Testis (tissue), 2 donors: ENCODE measurements at regions not wholly inside any gene's neighbourhood (a gene's known extent, or its start where the extent isn't known, plus 50 kb on each side); places are given as distances from the start of the nearest gene placed in this dataset.

Experiments used
- DNase-seq: peaks from one replicate; pipeline ENCODE4 v3.0.0-alpha.2; 2019
- H3K27ac ChIP-seq, 2 donors: fragments of 200-600 bp; sonication (generic); one replicate each; pipeline ENCODE4 v1.5.1; 2019
- H3K27me3 ChIP-seq: fragments of 200-600 bp; sonication (generic); one replicate; pipeline ENCODE4 v1.5.1; 2019
- H3K36me3 ChIP-seq: fragments of 200-600 bp; sonication (generic); one replicate; pipeline ENCODE4 v1.5.1; 2017; ENCODE audit warnings: low read depth; ENCODE audit errors: missing control alignments
- H3K4me1 ChIP-seq: fragments of 200-600 bp; sonication (generic); one replicate; pipeline ENCODE4 v1.5.1; 2019
- H3K4me3 ChIP-seq, 2 donors: fragments of 200-600 bp; sonication (generic); one replicate each; pipeline ENCODE4 v1.5.1; 2017 to 2019
- H3K9me3 ChIP-seq: fragments of 200-600 bp; sonication (generic); one replicate; pipeline ENCODE4 v1.5.1; 2017
- POLR2A ChIP-seq: fragments of 450-650 bp; IDR thresholded peaks from one replicate; pipeline ENCODE4 v1.6.1; 2017; ENCODE audit warnings: antibody characterized with exemption, mild to moderate bottlenecking, moderate library complexity
- WGBS, 2 donors: methylation state at CpG; one replicate each; pipeline ENCODE4 v1.1.5; 2018; 5-methylcytosine and 5-hydroxymethylcytosine counted together
- intact Hi-C: fragments of 100-400 bp; cut with DNase I; formaldehyde crosslinking; loops from one replicate; pipeline ENCODE4 v1.15.1; 2023; ENCODE audit warnings: low total_unique reads
- TF ChIP-seq, protein P1 (sequence below), 3 experiments: fragments of 450-650 bp in 2 of 3; fragments of 200-600 bp in 1 of 3; sonication (generic) in 1 of 3; IDR thresholded peaks; one replicate each; pipeline ENCODE4 v1.5.1; 2016 to 2019; ENCODE audit warnings: antibody characterized with exemption in 3 of 3, mild to moderate bottlenecking in 2 of 3, moderate library complexity in 1 of 3

DNA sequence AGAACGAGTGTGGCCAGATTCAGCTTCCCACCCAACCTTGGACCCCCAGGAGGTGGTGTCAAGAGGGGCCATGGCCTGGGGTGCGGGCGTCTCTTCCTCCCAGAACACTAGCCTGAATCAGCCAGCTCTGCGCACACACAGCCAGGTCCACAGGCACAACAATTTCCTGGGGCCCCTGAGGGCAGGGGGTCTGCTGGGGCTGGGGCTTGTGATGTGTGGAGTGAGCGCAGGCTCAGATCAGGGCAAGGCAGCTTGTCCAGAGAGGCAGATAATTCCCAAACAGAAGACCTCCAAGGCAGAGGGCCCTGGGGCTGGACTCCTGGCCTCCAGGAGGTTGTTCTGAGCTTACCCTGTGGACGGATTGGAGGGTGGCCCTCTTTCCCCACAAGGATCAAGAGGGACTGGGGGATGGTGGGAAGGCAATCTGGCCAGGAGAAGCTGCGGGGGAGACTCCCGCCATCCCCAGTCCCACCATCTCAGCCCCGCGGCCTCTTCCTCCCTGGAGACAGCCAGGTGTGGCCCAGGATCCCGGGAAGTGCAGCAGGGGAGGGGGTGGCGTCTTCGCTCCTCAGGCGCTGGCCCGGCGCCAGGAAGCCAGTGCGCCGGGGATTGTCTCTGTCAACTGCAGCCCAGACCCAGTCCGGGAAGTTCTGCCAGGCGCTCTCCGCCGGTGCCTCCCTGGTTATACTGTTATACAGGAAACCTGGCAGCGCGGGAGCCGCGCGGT, 52.0 kb upstream of the AMZ2 start:
- Histone ChIP-seq H3K4me3 (peak overlapping the region in 1 of 2 donors; percentile 41), H3K27ac (no peak overlapping the region), H3K4me1 (peaks cover 38% of the 10 kb centered on the region), H3K9me3 (no peaks in the 10 kb centered on the region), H3K27me3 (no peaks in the 10 kb centered on the region), H3K36me3 (no peaks in the 10 kb centered on the region)
- DNase-seq = no peak
- intact Hi-C loops = no loop called here
- TF ChIP-seq POLR2A = no peak
- TF ChIP-seq, protein P1, sequence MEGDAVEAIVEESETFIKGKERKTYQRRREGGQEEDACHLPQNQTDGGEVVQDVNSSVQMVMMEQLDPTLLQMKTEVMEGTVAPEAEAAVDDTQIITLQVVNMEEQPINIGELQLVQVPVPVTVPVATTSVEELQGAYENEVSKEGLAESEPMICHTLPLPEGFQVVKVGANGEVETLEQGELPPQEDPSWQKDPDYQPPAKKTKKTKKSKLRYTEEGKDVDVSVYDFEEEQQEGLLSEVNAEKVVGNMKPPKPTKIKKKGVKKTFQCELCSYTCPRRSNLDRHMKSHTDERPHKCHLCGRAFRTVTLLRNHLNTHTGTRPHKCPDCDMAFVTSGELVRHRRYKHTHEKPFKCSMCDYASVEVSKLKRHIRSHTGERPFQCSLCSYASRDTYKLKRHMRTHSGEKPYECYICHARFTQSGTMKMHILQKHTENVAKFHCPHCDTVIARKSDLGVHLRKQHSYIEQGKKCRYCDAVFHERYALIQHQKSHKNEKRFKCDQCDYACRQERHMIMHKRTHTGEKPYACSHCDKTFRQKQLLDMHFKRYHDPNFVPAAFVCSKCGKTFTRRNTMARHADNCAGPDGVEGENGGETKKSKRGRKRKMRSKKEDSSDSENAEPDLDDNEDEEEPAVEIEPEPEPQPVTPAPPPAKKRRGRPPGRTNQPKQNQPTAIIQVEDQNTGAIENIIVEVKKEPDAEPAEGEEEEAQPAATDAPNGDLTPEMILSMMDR (IDR thresholded peaks at IDR 0.05) = no peak
- 16 to 30% methylated on average over 6 to 27 of the region's 27 CpGs for WGBS, 2 donors

DNA sequence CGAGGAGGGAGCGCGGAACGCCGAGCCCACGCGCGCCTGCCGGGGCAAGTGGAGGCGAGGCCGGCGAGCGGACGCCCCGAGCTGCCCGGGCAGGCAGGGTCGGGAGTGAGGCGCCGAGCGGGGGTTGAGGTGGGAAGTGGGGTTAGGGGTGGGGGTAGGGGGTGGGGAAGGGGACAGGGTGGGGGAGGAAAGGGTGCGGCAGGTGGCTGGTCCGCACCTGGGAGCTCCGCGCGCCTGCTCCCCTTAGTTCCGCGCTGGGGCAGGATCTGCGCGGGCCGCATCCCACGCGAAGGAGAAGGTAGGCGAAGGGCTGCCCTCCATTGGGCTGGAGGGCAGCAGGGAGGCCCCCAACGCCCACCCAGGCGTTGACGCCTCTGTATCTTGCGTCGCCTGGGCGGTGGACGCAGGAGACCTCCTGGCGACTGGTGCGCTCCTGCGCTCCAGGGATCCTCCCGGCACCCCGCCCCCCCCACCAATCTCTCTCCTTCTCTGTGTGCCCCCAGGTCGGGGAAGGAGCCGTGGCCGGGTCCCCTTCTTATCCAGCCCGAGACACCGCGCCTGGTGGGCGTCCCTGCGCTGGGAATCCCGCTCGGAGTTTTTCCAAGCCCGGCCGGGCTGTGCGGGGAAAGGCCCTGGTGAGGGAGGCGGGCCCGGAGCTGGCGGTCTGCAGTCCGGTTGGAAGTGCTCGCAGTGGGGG, 51.3 kb upstream of the AMZ2 start:
- Histone ChIP-seq H3K9me3 (no peaks in the 10 kb centered on the region), H3K27me3 (no peaks in the 10 kb centered on the region), H3K27ac (no peak overlapping the region), H3K36me3 (no peaks in the 10 kb centered on the region), H3K4me3 (peak overlapping the region; percentile 21 to 41), H3K4me1 (peaks cover 40% of the 10 kb centered on the region)
- DNase-seq = no peak
- intact Hi-C loops = no loop called here
- TF ChIP-seq, protein P1 (IDR thresholded peaks at IDR 0.05) = no peak
- no peak for TF ChIP-seq POLR2A
- WGBS, 2 donors = 1% methylated on average over 56 of the region's 63 CpGs; no CpG with 5 or more reads in 1 of the 2 donors

DNA sequence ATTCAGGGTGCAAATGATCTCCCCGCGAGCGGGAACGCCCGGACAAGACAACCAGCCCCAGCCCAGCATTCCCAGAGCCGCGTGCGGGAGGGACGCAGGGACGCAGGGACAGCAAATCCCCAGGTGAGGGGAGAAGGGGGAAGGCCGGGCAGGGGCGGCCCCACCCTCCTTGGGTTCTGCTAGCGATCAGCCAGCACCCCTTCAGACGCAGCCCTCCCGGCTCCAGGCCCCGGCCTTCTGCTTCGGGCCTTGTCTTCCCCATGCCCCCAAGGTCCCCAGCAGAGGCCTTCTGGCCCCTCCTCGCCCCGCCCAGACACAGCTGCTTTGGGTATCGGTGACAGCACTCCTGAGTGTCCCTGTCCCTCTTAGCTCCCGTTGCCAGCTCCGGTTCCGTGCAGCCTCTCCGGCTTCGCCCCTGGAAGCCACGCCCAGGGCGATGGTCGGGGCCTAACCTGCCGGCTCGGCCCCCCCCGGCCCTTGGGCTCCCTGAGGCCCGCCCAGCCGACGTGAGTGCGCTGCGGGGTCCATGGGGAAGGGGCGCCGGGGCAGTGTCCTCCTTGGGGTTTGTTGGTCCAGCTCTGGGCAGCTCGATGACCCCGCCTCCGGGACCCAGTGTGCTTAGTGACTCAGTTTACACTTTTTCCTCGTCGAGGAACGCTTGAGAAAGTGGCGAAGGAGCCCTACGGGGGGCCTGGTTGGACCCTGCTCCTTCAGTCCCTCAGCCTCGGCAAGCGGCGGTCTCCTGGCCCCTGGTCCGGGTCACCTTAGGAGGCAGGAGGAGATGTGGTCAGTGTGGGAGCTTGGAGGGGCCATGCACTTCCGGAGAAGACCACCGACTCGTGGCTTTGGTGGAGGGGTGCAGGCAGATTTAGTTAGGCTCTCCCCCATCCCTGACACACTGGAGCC, 50.5 kb upstream of the AMZ2 start:
- TF ChIP-seq, protein P1 (IDR thresholded peaks at IDR 0.05) = no peak
- TF ChIP-seq POLR2A = no peak
- 2 to 4% methylated on average over 10 to 49 of the region's 53 CpGs for WGBS, 2 donors
- intact Hi-C loops = no loop called here
- Histone ChIP-seq H3K27ac (no peak overlapping the region), H3K27me3 (no peaks in the 10 kb centered on the region), H3K36me3 (no peaks in the 10 kb centered on the region), H3K9me3 (no peaks in the 10 kb centered on the region), H3K4me3 (peak overlapping the region; percentile 21 to 41), H3K4me1 (peaks cover 40% of the 10 kb centered on the region)
- no peak for DNase-seq

DNA sequence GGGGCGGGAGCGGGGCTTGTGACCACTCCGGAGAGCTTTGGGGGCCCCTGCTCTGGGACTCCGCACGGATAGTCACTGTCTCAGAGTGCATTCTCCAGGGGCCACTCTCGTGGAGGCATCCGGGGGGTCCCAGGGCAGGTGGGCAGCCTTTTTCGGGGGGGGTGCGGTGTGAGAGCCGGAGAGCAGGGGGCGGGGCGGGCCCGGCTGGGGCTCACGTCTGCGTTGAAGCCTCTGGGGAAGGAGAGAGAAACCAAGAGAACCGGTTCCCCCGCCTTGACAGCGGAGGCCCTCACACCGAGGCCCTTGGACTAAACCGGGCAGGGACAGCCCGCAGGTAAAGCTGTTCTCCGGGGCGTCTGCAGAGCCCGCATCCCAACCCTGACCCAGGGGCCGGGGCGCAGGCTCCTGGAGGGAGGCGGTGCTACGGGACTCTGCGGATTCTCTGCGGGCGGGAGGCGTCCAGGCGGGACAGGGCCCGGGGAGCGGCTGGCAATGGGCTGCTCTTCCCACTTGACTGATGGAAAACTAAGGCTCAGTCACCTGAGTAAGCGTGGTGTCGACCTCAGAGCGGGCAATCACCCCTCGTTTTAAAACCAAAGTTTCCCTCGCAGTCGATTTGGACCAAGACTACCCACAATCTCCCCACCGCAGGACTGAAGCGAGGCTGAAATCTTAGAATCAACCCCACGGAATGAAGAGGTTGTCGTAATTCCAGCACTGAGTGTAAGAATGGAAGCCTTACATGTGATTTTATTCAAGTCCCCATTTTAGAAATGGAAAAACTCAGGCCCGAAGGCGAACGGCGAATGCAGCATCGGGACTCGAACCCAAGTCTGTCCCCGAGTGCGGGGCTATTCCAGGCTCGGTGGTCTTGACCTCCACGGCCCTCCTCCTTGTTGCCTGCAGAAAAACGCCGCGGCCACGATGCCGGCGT, 49.6 kb upstream of the AMZ2 start:
- peak overlapping the region in 1 of 2 donors; percentile 9 for H3K4me3 ChIP-seq

More for the DNA sequence above, 49.6 kb upstream of the AMZ2 start:
- Histone ChIP-seq H3K9me3 (no peaks in the 10 kb centered on the region), H3K27me3 (no peaks in the 10 kb centered on the region), H3K4me1 (peaks cover 40% of the 10 kb centered on the region), H3K27ac (no peak overlapping the region), H3K36me3 (no peaks in the 10 kb centered on the region)
- no peak for TF ChIP-seq POLR2A
- TF ChIP-seq, protein P1 (IDR thresholded peaks at IDR 0.05) = no peak
- no peak for DNase-seq
- intact Hi-C loops = no loop called here
- WGBS, 2 donors = 6 to 7% methylated on average over 28 to 48 of the region's 61 CpGs
